ENCODE measurements at regions not wholly inside any gene's neighbourhood (a gene's known extent, or its start where the extent isn't known, plus 50 kb on each side); places are given as distances from the start of the nearest gene placed in this dataset.
"Not testable (repeated sequence)": the region's sequence is repeated elsewhere in the genome, so short reads cannot be mapped to it uniquely, and the experiment has no call there.

DNA sequence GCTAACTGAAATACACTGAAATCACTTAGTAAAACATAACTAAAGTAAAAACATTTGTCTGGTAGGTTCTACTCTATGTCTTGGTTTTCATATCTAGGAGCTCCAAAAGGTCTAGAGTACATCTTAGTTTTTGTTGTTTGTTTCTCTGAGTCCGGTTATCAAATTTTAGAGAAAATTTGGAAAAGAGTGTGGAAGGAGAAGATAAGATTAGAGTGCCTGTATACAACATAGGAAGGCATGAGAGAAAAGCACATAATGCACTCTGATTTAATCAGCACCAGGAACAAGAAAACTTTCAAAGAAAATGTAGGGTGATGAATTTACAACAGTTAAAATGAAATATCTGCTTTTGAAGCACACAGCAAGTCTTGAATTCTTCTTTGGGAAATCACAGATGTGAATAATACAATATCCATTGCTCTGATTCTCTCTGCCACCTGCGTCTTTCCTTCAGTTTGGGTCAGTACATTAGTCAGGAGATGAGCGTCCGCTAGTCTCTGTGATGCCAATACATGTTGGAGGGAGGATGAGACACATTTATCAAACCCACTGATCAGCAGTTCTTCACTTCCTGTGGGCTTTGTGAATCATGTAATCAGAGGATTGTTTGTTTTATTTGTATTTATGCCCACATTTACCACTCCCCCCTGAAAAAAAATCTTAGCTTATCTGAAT is 477.8 kb upstream of the GCFC2 start:
- DNase-seq (ENCODE audit: extremely low read depth, low read depth) = no peak
- TF ChIP-seq, protein P1, sequence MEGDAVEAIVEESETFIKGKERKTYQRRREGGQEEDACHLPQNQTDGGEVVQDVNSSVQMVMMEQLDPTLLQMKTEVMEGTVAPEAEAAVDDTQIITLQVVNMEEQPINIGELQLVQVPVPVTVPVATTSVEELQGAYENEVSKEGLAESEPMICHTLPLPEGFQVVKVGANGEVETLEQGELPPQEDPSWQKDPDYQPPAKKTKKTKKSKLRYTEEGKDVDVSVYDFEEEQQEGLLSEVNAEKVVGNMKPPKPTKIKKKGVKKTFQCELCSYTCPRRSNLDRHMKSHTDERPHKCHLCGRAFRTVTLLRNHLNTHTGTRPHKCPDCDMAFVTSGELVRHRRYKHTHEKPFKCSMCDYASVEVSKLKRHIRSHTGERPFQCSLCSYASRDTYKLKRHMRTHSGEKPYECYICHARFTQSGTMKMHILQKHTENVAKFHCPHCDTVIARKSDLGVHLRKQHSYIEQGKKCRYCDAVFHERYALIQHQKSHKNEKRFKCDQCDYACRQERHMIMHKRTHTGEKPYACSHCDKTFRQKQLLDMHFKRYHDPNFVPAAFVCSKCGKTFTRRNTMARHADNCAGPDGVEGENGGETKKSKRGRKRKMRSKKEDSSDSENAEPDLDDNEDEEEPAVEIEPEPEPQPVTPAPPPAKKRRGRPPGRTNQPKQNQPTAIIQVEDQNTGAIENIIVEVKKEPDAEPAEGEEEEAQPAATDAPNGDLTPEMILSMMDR (IDR thresholded peaks at IDR 0.05; ENCODE audit: low read depth, low read length) = no peak

DNA sequence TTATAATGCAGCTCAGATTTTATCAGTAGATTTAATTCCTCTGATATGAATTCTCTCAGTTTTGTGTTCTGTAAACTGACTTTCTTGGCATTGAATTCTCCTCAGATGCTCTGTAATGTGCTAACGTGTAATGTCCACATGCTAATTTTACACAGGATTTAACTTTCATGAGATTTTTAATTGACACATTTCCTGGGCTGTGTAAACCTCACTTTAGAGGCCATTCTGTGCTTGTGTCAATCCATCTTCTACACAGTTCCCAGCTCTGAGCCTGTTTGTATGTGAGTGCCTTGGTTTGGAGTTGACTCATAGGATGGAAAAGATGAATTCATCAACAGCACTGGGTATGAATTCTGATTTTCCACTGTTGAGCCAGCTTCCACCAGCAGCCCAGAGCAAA is 476.7 kb upstream of the GCFC2 start:
- DNase-seq (ENCODE audit: extremely low read depth, low read depth) = no peak
- TF ChIP-seq, protein P1 (IDR thresholded peaks at IDR 0.05; ENCODE audit: low read depth, low read length) = no peak

DNA sequence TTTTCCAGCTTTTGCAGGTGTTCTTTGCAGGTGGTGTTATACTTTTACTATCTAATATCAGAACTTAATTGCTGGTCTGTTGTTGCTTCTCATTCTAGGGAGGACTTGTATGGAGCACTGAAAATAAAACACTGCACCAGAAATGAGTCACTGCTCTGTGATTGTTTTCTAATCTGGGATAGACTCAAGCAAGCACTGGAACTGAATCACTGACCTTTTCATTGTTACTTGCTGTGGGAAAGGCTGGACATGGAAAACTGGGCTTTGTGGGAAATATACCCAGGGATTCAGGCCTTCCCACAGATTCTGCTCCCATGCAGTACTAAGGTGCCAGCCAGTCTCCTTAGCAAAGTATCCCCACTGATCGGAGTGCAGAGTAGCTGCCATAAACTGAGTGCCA is 470.0 kb upstream of the GCFC2 start:
- TF ChIP-seq, protein P1 (IDR thresholded peaks at IDR 0.05; ENCODE audit: low read depth, low read length) = no peak
- no peak for DNase-seq (ENCODE audit: extremely low read depth, low read depth)

DNA sequence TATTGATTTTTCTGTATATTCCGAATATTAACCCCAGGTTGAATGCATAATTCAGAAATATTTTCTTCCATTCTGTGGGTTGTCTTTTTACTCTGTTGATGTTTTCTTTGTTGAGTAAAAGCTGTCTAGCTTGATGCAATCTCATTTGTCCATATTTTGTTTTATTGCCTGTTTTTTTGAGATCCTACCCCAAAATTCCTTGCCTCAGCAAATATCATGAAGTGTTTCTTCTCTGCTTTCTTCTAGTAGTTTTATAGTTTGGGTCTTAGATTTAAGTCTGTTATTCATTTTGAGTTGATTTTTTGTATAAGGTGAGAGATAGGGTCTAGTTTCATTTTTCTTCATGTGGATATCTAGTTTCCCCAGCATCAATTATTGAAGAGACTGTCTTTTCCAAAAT is 467.9 kb upstream of the GCFC2 start:
- TF ChIP-seq, protein P1 (IDR thresholded peaks at IDR 0.05; ENCODE audit: low read depth, low read length) = no peak
- no peak for DNase-seq (ENCODE audit: extremely low read depth, low read depth)

DNA sequence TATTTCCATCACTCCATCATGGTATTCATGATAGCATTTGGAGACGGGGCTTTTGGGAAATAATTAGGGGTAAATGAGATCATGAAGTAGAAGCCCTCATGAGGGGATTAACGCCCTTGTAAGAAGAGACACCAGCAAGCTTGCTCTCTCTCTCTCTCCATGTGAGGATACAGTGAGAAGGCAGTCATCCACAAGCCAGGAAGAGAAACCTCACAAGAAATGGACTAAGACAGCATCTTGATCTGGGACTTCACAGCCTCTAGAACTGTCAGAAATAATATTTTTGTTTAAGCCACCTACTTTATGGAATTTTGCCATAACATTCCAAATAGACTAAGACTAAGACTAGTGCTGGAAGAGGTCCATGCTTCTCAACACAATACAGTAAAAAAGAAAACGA is 464.6 kb upstream of the GCFC2 start:
- TF ChIP-seq, protein P1 (IDR thresholded peaks at IDR 0.05; ENCODE audit: low read depth, low read length) = no peak
- DNase-seq (ENCODE audit: extremely low read depth, low read depth) = no peak

DNA sequence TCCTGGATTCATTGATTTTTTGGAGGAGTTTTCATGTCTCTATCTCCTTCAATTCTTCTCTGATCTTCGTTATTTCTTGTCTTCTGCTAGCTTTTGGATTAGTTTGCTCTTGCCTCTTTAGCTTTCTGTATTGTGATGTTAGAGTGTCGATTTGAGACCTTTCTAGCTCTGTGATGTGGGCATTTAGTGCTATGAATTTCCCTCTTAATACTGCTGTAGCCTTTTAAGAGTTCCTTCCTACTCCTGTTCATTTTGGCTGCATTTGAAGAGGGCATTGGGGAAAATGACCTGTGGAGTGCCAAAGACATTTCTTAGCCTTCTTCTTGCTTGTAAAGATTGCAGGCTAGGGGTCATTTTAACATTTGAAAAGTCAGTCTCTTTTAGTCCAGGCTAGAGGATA is 463.8 kb upstream of the GCFC2 start:
- DNase-seq (ENCODE audit: extremely low read depth, low read depth) = no peak
- TF ChIP-seq, protein P1 (IDR thresholded peaks at IDR 0.05; ENCODE audit: low read depth, low read length) = no peak

DNA sequence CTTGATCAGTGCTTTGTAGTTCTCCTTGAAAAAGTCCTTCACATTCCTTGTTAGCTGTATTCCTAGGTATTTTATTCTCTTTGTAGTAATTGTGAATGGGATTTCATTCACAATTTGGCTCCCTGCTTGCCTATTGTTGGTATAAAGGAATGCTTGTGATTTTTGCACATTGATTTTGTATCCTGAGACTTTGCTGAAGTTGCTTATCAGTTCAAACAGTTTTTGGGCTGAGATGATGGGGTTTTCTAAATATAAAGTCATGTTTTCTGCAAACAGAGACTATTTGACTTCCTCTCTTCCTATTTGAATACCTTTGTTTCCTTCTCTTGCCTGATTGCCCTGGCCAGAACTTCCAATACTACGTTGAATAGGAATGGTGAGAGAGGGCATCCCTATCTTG is 462.5 kb upstream of the GCFC2 start:
- DNase-seq (ENCODE audit: extremely low read depth, low read depth) = not testable (repeated sequence)

DNA sequence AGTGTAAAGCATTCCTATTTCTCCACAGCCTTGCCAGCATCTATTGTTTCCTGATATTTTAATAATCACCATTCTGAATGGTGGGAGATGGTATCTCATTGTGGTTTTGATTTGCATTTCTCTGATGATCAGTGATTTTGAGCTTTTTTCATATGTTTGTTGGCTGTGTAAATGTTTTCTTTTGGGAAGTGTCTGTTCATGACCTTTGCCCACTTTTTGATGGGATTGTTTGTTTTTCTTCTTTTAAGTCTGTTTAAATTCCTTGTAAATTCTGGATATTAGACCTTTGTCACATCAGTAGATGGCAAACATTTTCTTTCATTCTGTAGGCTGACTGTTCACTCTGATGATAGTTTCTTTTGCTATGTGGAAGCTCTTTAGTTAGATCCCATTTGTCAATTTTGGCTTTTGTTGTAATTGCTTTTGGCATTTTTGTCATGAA is 461.5 kb upstream of the GCFC2 start:
- DNase-seq (ENCODE audit: extremely low read depth, low read depth) = not testable (repeated sequence)
